Pons (tissue), 1 donor: ENCODE measurements at regions not wholly inside any gene's neighbourhood (a gene's known extent, or its start where the extent isn't known, plus 50 kb on each side); places are given as distances from the start of the nearest gene placed in this dataset.
"Not testable (repeated sequence)": the region's sequence is repeated elsewhere in the genome, so short reads cannot be mapped to it uniquely, and the experiment has no call there.

ENCODE experiments used
- DNase-seq: peaks from one replicate; pipeline ENCODE4 v3.0.0-alpha.2; 2016; ENCODE audit warnings: low spot score

GRCh38 chr11:35046681-35047080, 92.3 kb upstream of the CD44 start:
- DNase-seq = no peak

- DNase-seq = no peak
Measured at GRCh38 chr11:35047179-35047578, 91.8 kb upstream of the CD44 start.

- no peak for DNase-seq
Measured at GRCh38 chr11:35047769-35048168, 91.2 kb upstream of the CD44 start.

GRCh38 chr11:35048346-35048745, 90.6 kb upstream of the CD44 start:
- DNase-seq = not testable (repeated sequence)

- no peak for DNase-seq
Measured at GRCh38 chr11:35049859-35050531, 89.0 kb upstream of the CD44 start.

GRCh38 chr11:35050541-35050995, 88.4 kb upstream of the CD44 start:
- no peak for DNase-seq

- DNase-seq = no peak
Measured at GRCh38 chr11:35056391-35057093, 82.4 kb upstream of the CD44 start.

- DNase-seq = no peak
Measured at GRCh38 chr11:35057926-35058668, 80.9 kb upstream of the CD44 start.

- peak; percentile 41 for DNase-seq
Measured at GRCh38 chr11:35058669-35059434, 80.1 kb upstream of the CD44 start.

GRCh38 chr11:35061516-35062440, 77.2 kb upstream of the CD44 start:
- DNase-seq = no peak

GRCh38 chr11:35063488-35063931, 75.5 kb upstream of the CD44 start:
- no peak for DNase-seq

GRCh38 chr11:35064114-35064800, 74.7 kb upstream of the CD44 start:
- no peak for DNase-seq

GRCh38 chr11:35065566-35065965, 73.4 kb upstream of the CD44 start:
- DNase-seq = no peak

- DNase-seq = no peak
Measured at GRCh38 chr11:35066030-35066429, 72.9 kb upstream of the CD44 start.

- no peak for DNase-seq
Measured at GRCh38 chr11:35066783-35067423, 72.1 kb upstream of the CD44 start.

GRCh38 chr11:35071722-35072121, 67.2 kb upstream of the CD44 start:
- no peak for DNase-seq

GRCh38 chr11:35073691-35074419, 65.1 kb upstream of the CD44 start:
- no peak for DNase-seq

- DNase-seq = no peak
Measured at GRCh38 chr11:35076201-35077100, 62.5 kb upstream of the CD44 start.
